Thyroid gland (tissue), 4 donors: ENCODE measurements at regions not wholly inside any gene's neighbourhood (a gene's known extent, or its start where the extent isn't known, plus 50 kb on each side); places are given as distances from the start of the nearest gene placed in this dataset.

ENCODE experiments used
- CTCF ChIP-seq, 6 experiments: fragments of 200-600 bp in 3 of 6; fragments of 450-650 bp in 3 of 6; sonication (generic) in 3 of 6; IDR thresholded peaks; one replicate each; pipeline ENCODE4 v1.5.1; 2016 to 2019; ENCODE audit warnings: antibody characterized with exemption in 6 of 6, mild to moderate bottlenecking in 2 of 6, inconsistent platforms in 1 of 6, moderate library complexity in 1 of 6
- POLR2A ChIP-seq, 2 donors: fragments of 450-650 bp; IDR thresholded peaks; one replicate each; pipeline ENCODE4 v1.6.1; 2017; ENCODE audit warnings: antibody characterized with exemption in 2 of 2, mild to moderate bottlenecking in 2 of 2, moderate library complexity in 1 of 2

- TF ChIP-seq CTCF (IDR thresholded peaks at IDR 0.05), result no peak
- no peak for TF ChIP-seq POLR2A (IDR thresholded peaks at IDR 0.05)
Measured at GRCh38 chr4:171022824-171023230, 790.4 kb upstream of the GALNTL6 start.
